K562 (cell line): ENCODE measurements at regions not wholly inside any gene's neighbourhood (a gene's known extent, or its start where the extent isn't known, plus 50 kb on each side); places are given as distances from the start of the nearest gene placed in this dataset.
A peak's percentile ranks its signal among the peaks of the same experiment; 100 is the strongest.

ENCODE experiments used
- RAD51 ChIP-seq: fragments of 450-650 bp; IDR thresholded peaks from 2 replicates; pipeline ENCODE4 v1.7.1; 2016; ENCODE audit warnings: low read depth, mild to moderate bottlenecking, borderline replicate concordance
- RFX7 ChIP-seq: fragments of 250-450 bp; sonication (Bioruptor Pico); IDR thresholded peaks from 2 replicates; pipeline ENCODE4 v1.5.1; 2021; ENCODE audit warnings: mild to moderate bottlenecking
- RUNX1 ChIP-seq: sonication (generic); IDR thresholded peaks from 2 replicates; pipeline ENCODE4 v1.6.1; 2016; ENCODE audit warnings: antibody characterized with exemption, low read depth
- SRF ChIP-seq, 2 experiments: fragments of 250-450, 450-650 bp in 1 of 2; sonication (Bioruptor Pico) in 1 of 2; sonication (generic) in 1 of 2; formaldehyde crosslinking; IDR thresholded peaks; 2 replicates each; pipeline versions ENCODE4 v1.5.0 to v1.5.1; 2020 to 2022; ENCODE audit warnings: mild to moderate bottlenecking in 1 of 2, missing genetic modification reagents in 1 of 2
- TGIF2 ChIP-seq: sonication (generic); formaldehyde crosslinking; IDR thresholded peaks from 2 replicates; pipeline ENCODE4 v1.8.1; 2022; ENCODE audit warnings: mild to moderate bottlenecking, missing genetic modification reagents, moderate library complexity
- XRCC5 ChIP-seq: fragments of 200-400 bp; formaldehyde crosslinking; IDR thresholded peaks from 2 replicates; pipeline ENCODE4 v1.6.1; 2017; ENCODE audit warnings: low read depth, mild to moderate bottlenecking, low read length
- TF ChIP-seq, protein P1 (sequence below): fragments of 450-650 bp; IDR thresholded peaks from 2 replicates; pipeline ENCODE4 v1.6.1; 2016; ENCODE audit warnings: low read depth
- TF ChIP-seq, protein P2 (sequence below): conservative IDR thresholded peaks from 2 replicates; pipeline ENCODE4 v1.6.1; 2011; ENCODE audit warnings: low read depth, mild to moderate bottlenecking, low read length; ENCODE audit not compliant: control insufficient read depth
- TF ChIP-seq, protein P3 (sequence below): fragments of 250-450 bp; sonication (Bioruptor Pico); IDR thresholded peaks from 2 replicates; pipeline ENCODE4 v1.4.0; 2020

DNA sequence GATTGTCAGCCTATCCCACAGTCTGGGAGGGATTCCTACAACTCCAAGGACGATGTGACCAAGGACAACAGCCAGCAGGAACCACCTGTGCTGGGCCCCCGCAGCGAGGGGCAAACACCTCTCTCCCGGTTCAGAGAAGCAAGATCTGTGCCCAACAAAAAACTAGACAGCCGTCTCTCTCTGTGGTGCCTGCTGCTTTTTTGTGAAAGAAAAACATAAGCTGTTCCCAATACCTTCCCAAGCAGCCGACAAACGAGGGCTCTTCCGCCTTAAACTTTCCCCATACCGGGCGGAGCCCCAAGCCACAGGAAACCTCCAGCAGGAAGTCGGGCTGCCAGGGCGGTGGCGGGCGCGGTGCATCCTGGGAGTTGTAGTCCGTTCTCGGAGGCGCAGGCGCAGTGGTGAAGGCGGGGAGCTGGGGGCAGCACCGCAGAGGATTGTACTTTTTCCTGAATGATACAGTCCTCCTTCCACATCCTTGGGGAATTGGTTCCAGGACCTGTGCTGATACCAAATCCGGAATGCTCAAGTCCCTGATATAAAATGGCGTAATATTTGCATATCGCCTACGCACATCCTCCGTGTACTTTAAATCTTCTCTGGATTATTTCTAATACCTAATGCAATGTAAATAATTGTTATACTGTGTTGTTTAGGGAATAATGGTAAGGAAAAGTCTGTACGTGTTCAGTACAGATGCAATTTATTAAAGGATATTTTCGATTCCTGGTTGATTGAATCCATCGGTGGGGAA lies 63.1 kb upstream of the IRF2 start (continued):
- no peak for TF ChIP-seq TGIF2 (CRISPR knock-in tag)
- TF ChIP-seq, protein P1, sequence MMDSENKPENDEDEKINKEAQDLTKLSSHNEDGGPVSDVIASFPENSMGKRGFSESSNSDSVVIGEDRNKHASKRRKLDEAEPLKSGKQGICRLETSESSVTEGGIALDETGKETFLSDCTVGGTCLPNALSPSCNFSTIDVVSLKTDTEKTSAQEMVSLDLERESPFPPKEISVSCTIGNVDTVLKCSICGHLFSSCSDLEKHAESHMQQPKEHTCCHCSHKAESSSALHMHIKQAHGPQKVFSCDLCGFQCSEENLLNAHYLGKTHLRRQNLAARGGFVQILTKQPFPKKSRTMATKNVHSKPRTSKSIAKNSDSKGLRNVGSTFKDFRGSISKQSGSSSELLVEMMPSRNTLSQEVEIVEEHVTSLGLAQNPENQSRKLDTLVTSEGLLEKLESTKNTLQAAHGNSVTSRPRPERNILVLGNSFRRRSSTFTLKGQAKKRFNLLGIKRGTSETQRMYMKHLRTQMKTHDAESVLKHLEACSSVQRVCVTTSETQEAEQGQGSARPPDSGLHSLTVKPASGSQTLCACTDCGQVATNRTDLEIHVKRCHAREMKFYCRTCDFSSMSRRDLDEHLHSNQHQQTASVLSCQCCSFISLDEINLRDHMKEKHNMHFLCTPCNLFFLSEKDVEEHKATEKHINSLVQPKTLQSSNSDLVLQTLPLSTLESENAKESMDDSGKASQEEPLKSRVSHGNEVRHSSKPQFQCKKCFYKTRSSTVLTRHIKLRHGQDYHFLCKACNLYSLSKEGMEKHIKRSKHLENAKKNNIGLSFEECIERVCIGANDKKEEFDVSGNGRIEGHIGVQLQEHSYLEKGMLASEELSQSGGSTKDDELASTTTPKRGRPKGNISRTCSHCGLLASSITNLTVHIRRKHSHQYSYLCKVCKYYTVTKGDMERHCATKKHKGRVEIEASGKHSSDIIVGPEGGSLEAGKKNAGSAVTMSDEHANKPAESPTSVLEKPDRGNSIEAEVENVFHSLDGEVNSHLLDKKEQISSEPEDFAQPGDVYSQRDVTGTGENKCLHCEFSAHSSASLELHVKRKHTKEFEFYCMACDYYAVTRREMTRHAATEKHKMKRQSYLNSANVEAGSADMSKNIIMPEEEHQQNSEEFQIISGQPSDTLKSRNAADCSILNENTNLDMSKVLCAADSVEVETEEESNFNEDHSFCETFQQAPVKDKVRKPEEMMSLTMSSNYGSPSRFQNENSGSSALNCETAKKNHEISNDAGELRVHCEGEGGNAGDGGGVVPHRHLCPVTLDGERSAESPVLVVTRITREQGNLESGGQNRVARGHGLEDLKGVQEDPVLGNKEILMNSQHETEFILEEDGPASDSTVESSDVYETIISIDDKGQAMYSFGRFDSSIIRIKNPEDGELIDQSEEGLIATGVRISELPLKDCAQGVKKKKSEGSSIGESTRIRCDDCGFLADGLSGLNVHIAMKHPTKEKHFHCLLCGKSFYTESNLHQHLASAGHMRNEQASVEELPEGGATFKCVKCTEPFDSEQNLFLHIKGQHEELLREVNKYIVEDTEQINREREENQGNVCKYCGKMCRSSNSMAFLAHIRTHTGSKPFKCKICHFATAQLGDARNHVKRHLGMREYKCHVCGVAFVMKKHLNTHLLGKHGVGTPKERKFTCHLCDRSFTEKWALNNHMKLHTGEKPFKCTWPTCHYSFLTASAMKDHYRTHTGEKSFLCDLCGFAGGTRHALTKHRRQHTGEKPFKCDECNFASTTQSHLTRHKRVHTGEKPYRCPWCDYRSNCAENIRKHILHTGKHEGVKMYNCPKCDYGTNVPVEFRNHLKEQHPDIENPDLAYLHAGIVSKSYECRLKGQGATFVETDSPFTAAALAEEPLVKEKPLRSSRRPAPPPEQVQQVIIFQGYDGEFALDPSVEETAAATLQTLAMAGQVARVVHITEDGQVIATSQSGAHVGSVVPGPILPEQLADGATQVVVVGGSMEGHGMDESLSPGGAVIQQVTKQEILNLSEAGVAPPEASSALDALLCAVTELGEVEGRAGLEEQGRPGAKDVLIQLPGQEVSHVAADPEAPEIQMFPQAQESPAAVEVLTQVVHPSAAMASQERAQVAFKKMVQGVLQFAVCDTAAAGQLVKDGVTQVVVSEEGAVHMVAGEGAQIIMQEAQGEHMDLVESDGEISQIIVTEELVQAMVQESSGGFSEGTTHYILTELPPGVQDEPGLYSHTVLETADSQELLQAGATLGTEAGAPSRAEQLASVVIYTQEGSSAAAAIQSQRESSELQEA = no peak
- 0 out of 2 replicates have a peak, but pooled peaks have one; percentile 18 for TF ChIP-seq XRCC5
- no peak for TF ChIP-seq RAD51
- TF ChIP-seq, protein P2, sequence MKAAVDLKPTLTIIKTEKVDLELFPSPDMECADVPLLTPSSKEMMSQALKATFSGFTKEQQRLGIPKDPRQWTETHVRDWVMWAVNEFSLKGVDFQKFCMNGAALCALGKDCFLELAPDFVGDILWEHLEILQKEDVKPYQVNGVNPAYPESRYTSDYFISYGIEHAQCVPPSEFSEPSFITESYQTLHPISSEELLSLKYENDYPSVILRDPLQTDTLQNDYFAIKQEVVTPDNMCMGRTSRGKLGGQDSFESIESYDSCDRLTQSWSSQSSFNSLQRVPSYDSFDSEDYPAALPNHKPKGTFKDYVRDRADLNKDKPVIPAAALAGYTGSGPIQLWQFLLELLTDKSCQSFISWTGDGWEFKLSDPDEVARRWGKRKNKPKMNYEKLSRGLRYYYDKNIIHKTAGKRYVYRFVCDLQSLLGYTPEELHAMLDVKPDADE = peak; percentile 76
- no peak for TF ChIP-seq RUNX1
- peak in 1 of 2 experiments; percentile 42; a peak in 1 of 4 replicates for TF ChIP-seq SRF (CRISPR knock-in tag; IDR thresholded peaks at IDR 0.05)
- TF ChIP-seq, protein P3, sequence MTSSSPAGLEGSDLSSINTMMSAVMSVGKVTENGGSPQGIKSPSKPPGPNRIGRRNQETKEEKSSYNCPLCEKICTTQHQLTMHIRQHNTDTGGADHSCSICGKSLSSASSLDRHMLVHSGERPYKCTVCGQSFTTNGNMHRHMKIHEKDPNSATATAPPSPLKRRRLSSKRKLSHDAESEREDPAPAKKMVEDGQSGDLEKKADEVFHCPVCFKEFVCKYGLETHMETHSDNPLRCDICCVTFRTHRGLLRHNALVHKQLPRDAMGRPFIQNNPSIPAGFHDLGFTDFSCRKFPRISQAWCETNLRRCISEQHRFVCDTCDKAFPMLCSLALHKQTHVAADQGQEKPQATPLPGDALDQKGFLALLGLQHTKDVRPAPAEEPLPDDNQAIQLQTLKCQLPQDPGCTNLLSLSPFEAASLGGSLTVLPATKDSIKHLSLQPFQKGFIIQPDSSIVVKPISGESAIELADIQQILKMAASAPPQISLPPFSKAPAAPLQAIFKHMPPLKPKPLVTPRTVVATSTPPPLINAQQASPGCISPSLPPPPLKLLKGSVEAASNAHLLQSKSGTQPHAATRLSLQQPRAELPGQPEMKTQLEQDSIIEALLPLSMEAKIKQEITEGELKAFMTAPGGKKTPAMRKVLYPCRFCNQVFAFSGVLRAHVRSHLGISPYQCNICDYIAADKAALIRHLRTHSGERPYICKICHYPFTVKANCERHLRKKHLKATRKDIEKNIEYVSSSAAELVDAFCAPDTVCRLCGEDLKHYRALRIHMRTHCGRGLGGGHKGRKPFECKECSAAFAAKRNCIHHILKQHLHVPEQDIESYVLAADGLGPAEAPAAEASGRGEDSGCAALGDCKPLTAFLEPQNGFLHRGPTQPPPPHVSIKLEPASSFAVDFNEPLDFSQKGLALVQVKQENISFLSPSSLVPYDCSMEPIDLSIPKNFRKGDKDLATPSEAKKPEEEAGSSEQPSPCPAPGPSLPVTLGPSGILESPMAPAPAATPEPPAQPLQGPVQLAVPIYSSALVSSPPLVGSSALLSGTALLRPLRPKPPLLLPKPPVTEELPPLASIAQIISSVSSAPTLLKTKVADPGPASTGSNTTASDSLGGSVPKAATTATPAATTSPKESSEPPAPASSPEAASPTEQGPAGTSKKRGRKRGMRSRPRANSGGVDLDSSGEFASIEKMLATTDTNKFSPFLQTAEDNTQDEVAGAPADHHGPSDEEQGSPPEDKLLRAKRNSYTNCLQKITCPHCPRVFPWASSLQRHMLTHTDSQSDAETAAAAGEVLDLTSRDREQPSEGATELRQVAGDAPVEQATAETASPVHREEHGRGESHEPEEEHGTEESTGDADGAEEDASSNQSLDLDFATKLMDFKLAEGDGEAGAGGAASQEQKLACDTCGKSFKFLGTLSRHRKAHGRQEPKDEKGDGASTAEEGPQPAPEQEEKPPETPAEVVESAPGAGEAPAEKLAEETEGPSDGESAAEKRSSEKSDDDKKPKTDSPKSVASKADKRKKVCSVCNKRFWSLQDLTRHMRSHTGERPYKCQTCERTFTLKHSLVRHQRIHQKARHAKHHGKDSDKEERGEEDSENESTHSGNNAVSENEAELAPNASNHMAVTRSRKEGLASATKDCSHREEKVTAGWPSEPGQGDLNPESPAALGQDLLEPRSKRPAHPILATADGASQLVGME (CRISPR knock-in tag) = no peak
- TF ChIP-seq RFX7 = no peak
